Vagina (tissue), 2 donors: ENCODE measurements at regions not wholly inside any gene's neighbourhood (a gene's known extent, or its start where the extent isn't known, plus 50 kb on each side); places are given as distances from the start of the nearest gene placed in this dataset.

Experiments
- DNase-seq, 2 donors: peaks; one replicate each; pipeline ENCODE4 v3.0.0-alpha.2; 2017; ENCODE audit errors: extremely low spot score in 2 of 2
- H3K27ac ChIP-seq: fragments of 200-600 bp; sonication (generic); one replicate; pipeline ENCODE4 v1.5.1; 2019
- H3K27me3 ChIP-seq: fragments of 200-600 bp; sonication (generic); one replicate; pipeline ENCODE4 v1.5.1; 2019
- H3K36me3 ChIP-seq, 2 donors: fragments of 200-600 bp; sonication (generic); one replicate each; pipeline ENCODE4 v1.5.1; 2017 to 2019
- H3K4me1 ChIP-seq: fragments of 200-600 bp; sonication (generic); one replicate; pipeline ENCODE4 v1.5.1; 2019
- H3K4me3 ChIP-seq, 2 donors: fragments of 200-600 bp; sonication (generic); 1 replicate in 1 of 2; 2 replicates in 1 of 2; pipeline ENCODE4 v1.5.1; 2016 to 2019
- H3K9me3 ChIP-seq: fragments of 200-600 bp; sonication (generic); one replicate; pipeline ENCODE4 v1.5.1; 2019
- POLR2A ChIP-seq, 2 donors: fragments of 450-650 bp; IDR thresholded peaks; one replicate each; pipeline ENCODE4 v1.6.1; 2017; ENCODE audit warnings: antibody characterized with exemption in 2 of 2, mild to moderate bottlenecking in 2 of 2, moderate library complexity in 2 of 2
- POLR2AphosphoS5 ChIP-seq, 2 donors: sonication (generic); formaldehyde crosslinking; IDR thresholded peaks; one replicate each; pipeline ENCODE4 v1.9.0; 2017; ENCODE audit warnings: antibody characterized with exemption in 2 of 2, mild to moderate bottlenecking in 2 of 2, low read depth in 1 of 2; ENCODE audit not compliant: insufficient read depth in 1 of 2
- intact Hi-C: fragments of 100-400 bp; cut with DNase I; formaldehyde crosslinking; loops from one replicate; pipeline ENCODE4 v1.15.1; 2023
- TF ChIP-seq, protein P1 (sequence below), 3 experiments: fragments of 450-650 bp in 2 of 3; fragments of 200-600 bp in 1 of 3; sonication (generic) in 1 of 3; IDR thresholded peaks; one replicate each; pipeline ENCODE4 v1.5.1; 2017 to 2019; ENCODE audit warnings: antibody characterized with exemption in 3 of 3, mild to moderate bottlenecking in 2 of 3, moderate library complexity in 2 of 3

DNA sequence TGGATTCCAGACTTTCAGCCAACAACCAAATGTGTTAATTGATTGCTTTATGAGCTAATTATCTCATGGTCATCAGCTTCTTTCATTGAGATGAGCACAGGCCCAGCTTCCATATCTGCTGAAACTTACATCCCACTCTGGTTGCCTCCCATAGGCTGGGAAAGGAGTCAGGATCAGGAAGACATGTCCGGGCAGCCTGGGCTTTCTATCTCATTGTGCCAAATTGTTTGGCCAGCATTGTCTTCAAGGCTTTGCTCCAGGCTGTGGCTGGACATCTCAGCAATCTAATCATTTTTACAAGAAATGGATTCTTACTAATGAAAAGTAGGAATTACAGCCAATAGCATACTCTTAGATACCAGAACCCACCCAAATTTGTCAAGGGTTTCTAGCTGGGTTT is 295.2 kb downstream of the CXCL12 start:
- H3K4me3 ChIP-seq, result no peak overlapping the region
- no peak overlapping the region for H3K27ac ChIP-seq
- no peak for DNase-seq
- no peaks in the 10 kb centered on the region for H3K36me3 ChIP-seq
- no peaks in the 10 kb centered on the region for H3K4me1 ChIP-seq
- H3K27me3 ChIP-seq, result no peaks in the 10 kb centered on the region
- TF ChIP-seq POLR2AphosphoS5 (IDR thresholded peaks at IDR 0.05; ENCODE audit: insufficient read depth in 1 of 2, low read depth in 1 of 2), result no peak
- TF ChIP-seq POLR2A (IDR thresholded peaks at IDR 0.05), result no peak
- TF ChIP-seq, protein P1, sequence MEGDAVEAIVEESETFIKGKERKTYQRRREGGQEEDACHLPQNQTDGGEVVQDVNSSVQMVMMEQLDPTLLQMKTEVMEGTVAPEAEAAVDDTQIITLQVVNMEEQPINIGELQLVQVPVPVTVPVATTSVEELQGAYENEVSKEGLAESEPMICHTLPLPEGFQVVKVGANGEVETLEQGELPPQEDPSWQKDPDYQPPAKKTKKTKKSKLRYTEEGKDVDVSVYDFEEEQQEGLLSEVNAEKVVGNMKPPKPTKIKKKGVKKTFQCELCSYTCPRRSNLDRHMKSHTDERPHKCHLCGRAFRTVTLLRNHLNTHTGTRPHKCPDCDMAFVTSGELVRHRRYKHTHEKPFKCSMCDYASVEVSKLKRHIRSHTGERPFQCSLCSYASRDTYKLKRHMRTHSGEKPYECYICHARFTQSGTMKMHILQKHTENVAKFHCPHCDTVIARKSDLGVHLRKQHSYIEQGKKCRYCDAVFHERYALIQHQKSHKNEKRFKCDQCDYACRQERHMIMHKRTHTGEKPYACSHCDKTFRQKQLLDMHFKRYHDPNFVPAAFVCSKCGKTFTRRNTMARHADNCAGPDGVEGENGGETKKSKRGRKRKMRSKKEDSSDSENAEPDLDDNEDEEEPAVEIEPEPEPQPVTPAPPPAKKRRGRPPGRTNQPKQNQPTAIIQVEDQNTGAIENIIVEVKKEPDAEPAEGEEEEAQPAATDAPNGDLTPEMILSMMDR (IDR thresholded peaks at IDR 0.05), result no peak
- intact Hi-C loops, result no loop called here
- no peaks in the 10 kb centered on the region for H3K9me3 ChIP-seq

DNA sequence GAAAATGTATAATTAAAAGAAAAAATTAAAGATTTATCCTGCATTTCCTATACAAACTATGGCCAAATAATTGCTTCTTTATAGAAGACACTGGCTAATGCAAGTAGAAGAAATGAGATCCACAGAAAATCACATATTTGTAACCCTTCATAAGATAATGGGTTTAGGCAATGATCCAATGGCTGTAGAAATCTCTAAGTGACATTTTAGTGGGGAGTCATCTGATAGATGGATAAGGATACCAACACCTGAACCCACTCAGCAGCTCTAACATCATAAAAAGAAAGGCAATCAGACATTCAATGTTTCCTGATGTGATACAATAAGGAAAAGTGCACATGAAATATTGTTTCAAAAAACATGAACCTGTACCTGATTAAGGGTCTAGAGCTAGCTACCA is 297.5 kb downstream of the CXCL12 start:
- H3K4me3 ChIP-seq, result no peak overlapping the region
- H3K36me3 ChIP-seq, result no peaks in the 10 kb centered on the region
- no peak overlapping the region for H3K27ac ChIP-seq
- DNase-seq, result no peak
- no peaks in the 10 kb centered on the region for H3K27me3 ChIP-seq
- H3K4me1 ChIP-seq, result no peaks in the 10 kb centered on the region
- TF ChIP-seq POLR2A (IDR thresholded peaks at IDR 0.05), result no peak
- TF ChIP-seq, protein P1 (IDR thresholded peaks at IDR 0.05), result no peak
- TF ChIP-seq POLR2AphosphoS5 (IDR thresholded peaks at IDR 0.05; ENCODE audit: insufficient read depth in 1 of 2, low read depth in 1 of 2), result no peak
- H3K9me3 ChIP-seq, result no peaks in the 10 kb centered on the region
- intact Hi-C loops, result no loop called here

DNA sequence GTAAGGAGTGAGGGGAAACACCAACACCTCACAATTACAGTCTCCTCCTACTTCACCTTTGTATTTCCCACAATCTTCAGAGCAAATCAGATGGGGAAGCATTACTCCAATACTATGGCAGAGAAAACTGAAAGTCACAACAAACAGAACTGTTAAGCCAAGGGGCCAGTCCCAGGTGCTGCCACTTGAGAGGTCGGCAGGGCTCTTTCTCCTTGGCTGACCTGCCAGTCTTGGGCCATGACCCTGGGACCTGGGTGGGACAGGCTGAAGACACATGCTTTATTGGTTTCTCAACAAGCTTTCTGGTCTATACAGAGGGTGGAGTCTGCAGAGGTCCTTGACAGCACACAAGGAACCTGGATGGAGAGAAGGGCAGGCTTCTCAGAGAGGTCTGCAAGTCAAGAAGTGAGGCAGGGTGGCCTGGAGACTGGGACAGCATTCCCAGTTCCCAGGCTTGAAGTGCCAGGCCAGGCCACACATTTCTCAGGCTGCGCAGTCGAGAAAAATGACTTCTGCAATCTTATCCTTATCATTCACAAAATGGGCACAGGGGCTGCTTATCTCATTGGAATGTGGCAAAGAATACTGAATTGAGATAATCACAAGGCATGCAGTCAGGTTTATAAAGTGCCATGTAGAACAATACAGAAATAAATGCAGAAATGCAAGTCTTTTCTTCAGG is 301.0 kb downstream of the CXCL12 start:
- Histone ChIP-seq H3K4me3 (no peak overlapping the region), H3K27ac (no peak overlapping the region), H3K4me1 (no peaks in the 10 kb centered on the region), H3K27me3 (no peaks in the 10 kb centered on the region), H3K9me3 (no peaks in the 10 kb centered on the region), H3K36me3 (no peaks in the 10 kb centered on the region)
- TF ChIP-seq, protein P1 (IDR thresholded peaks at IDR 0.05), result no peak
- TF ChIP-seq POLR2A (IDR thresholded peaks at IDR 0.05) (no peak), POLR2AphosphoS5 (IDR thresholded peaks at IDR 0.05; ENCODE audit: insufficient read depth in 1 of 2, low read depth in 1 of 2) (no peak)
- DNase-seq, result no peak
- intact Hi-C loops, result no loop called here

DNA sequence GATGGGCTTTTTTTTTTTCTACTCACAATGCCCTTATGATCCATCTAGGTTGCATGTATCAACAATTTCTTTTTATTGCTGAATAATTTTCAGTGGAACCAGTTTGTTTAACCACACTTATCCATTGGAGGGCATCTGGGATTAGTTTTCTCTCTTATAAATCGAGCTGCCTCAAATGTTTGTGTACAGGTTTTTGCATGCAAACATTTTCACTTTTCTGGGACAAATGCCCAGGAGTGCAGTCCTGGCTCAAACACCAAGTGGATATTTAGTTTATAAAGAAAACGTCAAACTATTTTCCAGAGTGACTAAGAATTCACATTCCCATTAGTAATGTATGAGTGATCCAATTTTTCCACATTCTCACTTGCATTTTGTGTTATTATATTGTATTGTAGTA is 313.4 kb downstream of the CXCL12 start:
- Histone ChIP-seq H3K27ac (no peak overlapping the region), H3K27me3 (no peaks in the 10 kb centered on the region), H3K4me1 (peaks cover 33% of the 10 kb centered on the region), H3K4me3 (no peak overlapping the region), H3K9me3 (no peaks in the 10 kb centered on the region), H3K36me3 (no peaks in the 10 kb centered on the region)
- intact Hi-C loops, result no loop called here
- no peak for DNase-seq
- TF ChIP-seq, protein P1 (IDR thresholded peaks at IDR 0.05), result no peak
- TF ChIP-seq POLR2AphosphoS5 (IDR thresholded peaks at IDR 0.05; ENCODE audit: insufficient read depth in 1 of 2, low read depth in 1 of 2), result no peak

DNA sequence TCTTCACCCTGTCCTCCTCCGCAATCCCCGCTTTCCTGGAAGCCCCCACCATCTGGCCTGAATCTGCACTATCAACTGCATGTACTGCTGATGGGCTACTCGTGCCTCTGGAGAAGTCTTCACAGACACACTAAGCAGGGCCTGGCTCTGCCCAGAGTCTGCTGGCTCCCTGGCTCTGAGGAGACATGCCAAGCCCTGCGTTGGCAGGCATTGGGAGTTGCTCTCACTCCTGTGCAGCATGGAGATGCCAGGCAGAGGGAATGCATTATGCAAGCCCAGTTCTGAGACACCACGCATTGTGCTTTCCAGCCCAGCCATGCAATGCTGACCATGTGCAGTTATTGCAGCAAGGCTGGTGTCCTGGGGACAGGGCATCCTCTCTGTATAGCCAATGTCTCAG is 314.6 kb downstream of the CXCL12 start:
- no peak for DNase-seq
- no peak overlapping the region for H3K4me3 ChIP-seq
- no peak for TF ChIP-seq POLR2A (IDR thresholded peaks at IDR 0.05)
- TF ChIP-seq POLR2AphosphoS5 (IDR thresholded peaks at IDR 0.05; ENCODE audit: insufficient read depth in 1 of 2, low read depth in 1 of 2), result no peak
- TF ChIP-seq, protein P1 (IDR thresholded peaks at IDR 0.05), result no peak
- no peaks in the 10 kb centered on the region for H3K9me3 ChIP-seq
- intact Hi-C loops, result no loop called here
- H3K4me1 ChIP-seq, result peaks cover 42% of the 10 kb centered on the region
- H3K36me3 ChIP-seq, result no peaks in the 10 kb centered on the region
- H3K27me3 ChIP-seq, result no peaks in the 10 kb centered on the region
- no peak overlapping the region for H3K27ac ChIP-seq
